ENCODE measurements at regions not wholly inside any gene's neighbourhood (a gene's known extent, or its start where the extent isn't known, plus 50 kb on each side); places are given as distances from the start of the nearest gene placed in this dataset.

- Histone ChIP-seq H3K9me3 (ENCODE audit: insufficient read depth, low read length) (no peaks in the 10 kb centered on the region), H2AFZ (ENCODE audit: low read depth, low read length) (no peak overlapping the region), H3K4me2 (ENCODE audit: low read length) (no peak overlapping the region), H3K27me3 (ENCODE audit: low read depth, low read length) (peaks cover 12% of the 10 kb centered on the region), H3K9ac (ENCODE audit: low read length) (no peak overlapping the region), H3K79me2 (ENCODE audit: low read length) (no peaks in the 10 kb centered on the region), H3K27ac (ENCODE audit: low read length) (no peak overlapping the region), H4K20me1 (ENCODE audit: insufficient read depth, low read length) (no peaks in the 10 kb centered on the region), H3K4me1 (ENCODE audit: low read length) (no peaks in the 10 kb centered on the region), H3K4me3 (ENCODE audit: low read length) (no peak overlapping the region), H3K36me3 (replicated peaks; ENCODE audit: low read depth, low read length) (no peaks in the 10 kb centered on the region)
- TF ChIP-seq CTCF (IDR thresholded peaks at IDR 0.05; ENCODE audit: low read depth, low read length), result no peak
- no peak for TF ChIP-seq EZH2phosphoT487 (IDR thresholded peaks at IDR 0.05; ENCODE audit: low read depth)
These were observed 144.0 kb downstream of the SPTSSA start for GRCh38 chr14:34318014-34318413.

GRCh38 chr14:34310724-34311123, 151.3 kb downstream of the SPTSSA start:
- H3K36me3 ChIP-seq (replicated peaks; ENCODE audit: low read depth, low read length), result no peaks in the 10 kb centered on the region
- no peaks in the 10 kb centered on the region for H3K79me2 ChIP-seq (ENCODE audit: low read length)
- H3K9ac ChIP-seq (ENCODE audit: low read length), result no peak overlapping the region
- H4K20me1 ChIP-seq (ENCODE audit: insufficient read depth, low read length), result no peaks in the 10 kb centered on the region
- H2AFZ ChIP-seq (ENCODE audit: low read depth, low read length), result no peak overlapping the region
- TF ChIP-seq EZH2phosphoT487 (IDR thresholded peaks at IDR 0.05; ENCODE audit: low read depth) (no peak), CTCF (IDR thresholded peaks at IDR 0.05; ENCODE audit: low read depth, low read length) (no peak)
- H3K27me3 ChIP-seq (ENCODE audit: low read depth, low read length), result peaks cover 18% of the 10 kb centered on the region
- no peak overlapping the region for H3K4me2 ChIP-seq (ENCODE audit: low read length)
- H3K27ac ChIP-seq (ENCODE audit: low read length), result no peak overlapping the region
- no peaks in the 10 kb centered on the region for H3K9me3 ChIP-seq (ENCODE audit: insufficient read depth, low read length)
- H3K4me3 ChIP-seq (ENCODE audit: low read length), result no peak overlapping the region
- no peaks in the 10 kb centered on the region for H3K4me1 ChIP-seq (ENCODE audit: low read length)

GRCh38 chr14:34303811-34304210, 158.2 kb downstream of the SPTSSA start:
- Histone ChIP-seq H3K4me2 (ENCODE audit: low read length) (no peak overlapping the region), H3K9me3 (ENCODE audit: insufficient read depth, low read length) (no peaks in the 10 kb centered on the region), H3K79me2 (ENCODE audit: low read length) (no peaks in the 10 kb centered on the region), H3K36me3 (replicated peaks; ENCODE audit: low read depth, low read length) (no peaks in the 10 kb centered on the region), H2AFZ (ENCODE audit: low read depth, low read length) (no peak overlapping the region), H3K4me3 (ENCODE audit: low read length) (no peak overlapping the region), H3K27me3 (ENCODE audit: low read depth, low read length) (peaks cover 12% of the 10 kb centered on the region), H4K20me1 (ENCODE audit: insufficient read depth, low read length) (no peaks in the 10 kb centered on the region), H3K27ac (ENCODE audit: low read length) (no peak overlapping the region), H3K9ac (ENCODE audit: low read length) (no peak overlapping the region), H3K4me1 (ENCODE audit: low read length) (no peaks in the 10 kb centered on the region)
- TF ChIP-seq EZH2phosphoT487 (IDR thresholded peaks at IDR 0.05; ENCODE audit: low read depth) (no peak), CTCF (IDR thresholded peaks at IDR 0.05; ENCODE audit: low read depth, low read length) (no peak)

GRCh38 chr14:34302654-34303053, 159.4 kb downstream of the SPTSSA start:
- H3K9ac ChIP-seq (ENCODE audit: low read length), result no peak overlapping the region
- no peaks in the 10 kb centered on the region for H4K20me1 ChIP-seq (ENCODE audit: insufficient read depth, low read length)
- H3K4me3 ChIP-seq (ENCODE audit: low read length), result no peak overlapping the region
- no peak overlapping the region for H3K4me2 ChIP-seq (ENCODE audit: low read length)
- H3K4me1 ChIP-seq (ENCODE audit: low read length), result no peaks in the 10 kb centered on the region
- no peaks in the 10 kb centered on the region for H3K9me3 ChIP-seq (ENCODE audit: insufficient read depth, low read length)
- TF ChIP-seq EZH2phosphoT487 (IDR thresholded peaks at IDR 0.05; ENCODE audit: low read depth), result no peak
- no peak for TF ChIP-seq CTCF (IDR thresholded peaks at IDR 0.05; ENCODE audit: low read depth, low read length)
- no peak overlapping the region for H3K27ac ChIP-seq (ENCODE audit: low read length)
- H3K79me2 ChIP-seq (ENCODE audit: low read length), result no peaks in the 10 kb centered on the region
- H3K27me3 ChIP-seq (ENCODE audit: low read depth, low read length), result peaks cover 3% of the 10 kb centered on the region; the same call in 1 of the 2 replicates
- no peaks in the 10 kb centered on the region for H3K36me3 ChIP-seq (replicated peaks; ENCODE audit: low read depth, low read length)
- no peak overlapping the region for H2AFZ ChIP-seq (ENCODE audit: low read depth, low read length)

Data from OCI-LY3 (cell line).